ENCODE measurements at regions not wholly inside any gene's neighbourhood (a gene's known extent, or its start where the extent isn't known, plus 50 kb on each side); places are given as distances from the start of the nearest gene placed in this dataset.

DNA sequence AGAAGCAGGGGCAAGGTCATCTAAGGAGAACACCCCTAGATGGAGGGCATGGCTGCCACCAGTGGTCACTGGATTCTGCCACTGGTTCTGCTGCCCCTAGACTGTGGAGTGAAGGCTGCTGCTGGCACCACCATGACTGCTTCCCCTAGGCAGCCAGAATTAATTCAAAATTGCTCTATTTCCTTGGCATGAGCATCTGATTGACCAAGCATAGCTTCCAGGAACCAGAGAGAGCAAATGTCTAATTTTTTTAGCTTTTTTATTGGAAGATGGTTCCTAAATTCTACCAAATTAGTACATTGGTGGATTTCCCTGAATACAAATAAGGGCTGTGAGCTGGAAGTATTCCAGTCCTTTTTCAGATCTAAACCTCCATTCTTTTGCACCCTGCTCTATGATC lies 270.2 kb upstream of the GBE1 start:
- TF ChIP-seq, protein P1, sequence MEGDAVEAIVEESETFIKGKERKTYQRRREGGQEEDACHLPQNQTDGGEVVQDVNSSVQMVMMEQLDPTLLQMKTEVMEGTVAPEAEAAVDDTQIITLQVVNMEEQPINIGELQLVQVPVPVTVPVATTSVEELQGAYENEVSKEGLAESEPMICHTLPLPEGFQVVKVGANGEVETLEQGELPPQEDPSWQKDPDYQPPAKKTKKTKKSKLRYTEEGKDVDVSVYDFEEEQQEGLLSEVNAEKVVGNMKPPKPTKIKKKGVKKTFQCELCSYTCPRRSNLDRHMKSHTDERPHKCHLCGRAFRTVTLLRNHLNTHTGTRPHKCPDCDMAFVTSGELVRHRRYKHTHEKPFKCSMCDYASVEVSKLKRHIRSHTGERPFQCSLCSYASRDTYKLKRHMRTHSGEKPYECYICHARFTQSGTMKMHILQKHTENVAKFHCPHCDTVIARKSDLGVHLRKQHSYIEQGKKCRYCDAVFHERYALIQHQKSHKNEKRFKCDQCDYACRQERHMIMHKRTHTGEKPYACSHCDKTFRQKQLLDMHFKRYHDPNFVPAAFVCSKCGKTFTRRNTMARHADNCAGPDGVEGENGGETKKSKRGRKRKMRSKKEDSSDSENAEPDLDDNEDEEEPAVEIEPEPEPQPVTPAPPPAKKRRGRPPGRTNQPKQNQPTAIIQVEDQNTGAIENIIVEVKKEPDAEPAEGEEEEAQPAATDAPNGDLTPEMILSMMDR (IDR thresholded peaks at IDR 0.05) = no peak
- no peak for TF ChIP-seq POLR2A (IDR thresholded peaks at IDR 0.05)

Data from heart left ventricle (tissue), 13 donors.